GM13977 (cell line): ENCODE measurements at regions not wholly inside any gene's neighbourhood (a gene's known extent, or its start where the extent isn't known, plus 50 kb on each side); places are given as distances from the start of the nearest gene placed in this dataset.
"Not testable (repeated sequence)": the region's sequence is repeated elsewhere in the genome, so short reads cannot be mapped to it uniquely, and the experiment has no call there.

Experiments
- DNase-seq: peaks from one replicate; pipeline ENCODE4 v3.0.0; 2012; ENCODE audit warnings: low spot score
- CTCF ChIP-seq: IDR thresholded peaks from 2 replicates; pipeline ENCODE4 v1.5.1; 2012; ENCODE audit warnings: mild to moderate bottlenecking, control low read depth; ENCODE audit not compliant: insufficient read depth; ENCODE audit errors: extremely low read depth, missing control alignments
- in situ Hi-C: fragments of 300-500 bp; cut with MboI; formaldehyde crosslinking; loops from one replicate; pipeline ENCODE4 v1.12.0; 2022; ENCODE audit warnings: low sequenced_read_pairs, low pct_unique_long_range_greater_than_20kb, mixed read lengths, inconsistent platforms; ENCODE audit not compliant: unreplicated experiment

GRCh38 chr2:241966647-241967466, 97.3 kb downstream of the RTP5 start:
- no peak for TF ChIP-seq CTCF
- in situ Hi-C loops: no loop called here
- no peak for DNase-seq

DNA sequence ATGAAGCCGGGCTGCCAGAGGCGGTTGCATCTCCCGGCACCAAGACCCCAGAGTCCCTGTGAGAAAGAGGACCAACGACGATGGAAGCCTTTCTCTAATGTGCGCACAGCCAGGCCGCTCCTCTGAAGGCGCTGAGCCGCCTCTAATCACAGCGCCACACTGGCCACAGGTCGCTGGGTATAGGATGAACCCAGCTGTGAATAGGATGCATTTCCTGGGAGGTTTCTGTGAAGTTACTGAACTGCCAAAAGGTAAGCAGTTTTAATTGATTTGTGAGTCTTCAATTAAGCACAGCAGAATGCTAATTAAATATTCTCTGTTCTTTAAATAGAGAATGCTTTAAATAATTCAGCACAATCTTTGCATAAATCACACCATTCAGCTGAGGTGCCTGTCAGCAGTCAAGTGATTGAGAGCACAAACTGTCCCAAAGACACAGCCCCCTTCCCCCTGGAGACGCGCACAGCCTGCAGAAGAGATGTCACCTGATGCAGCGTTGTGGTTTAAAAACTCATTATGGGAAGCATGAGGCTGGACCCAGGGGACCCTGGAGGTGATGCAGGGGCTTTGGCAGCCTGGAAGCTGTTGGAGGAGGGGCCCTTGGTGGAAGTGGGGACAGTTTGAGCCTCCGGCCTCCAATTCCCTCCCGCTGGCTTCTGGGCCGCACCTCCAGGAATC, 98.1 kb downstream of the RTP5 start:
- no peak for DNase-seq
- TF ChIP-seq CTCF: no peak
- in situ Hi-C loops: no loop called here

GRCh38 chr2:241968417-241968816, 98.9 kb downstream of the RTP5 start:
- in situ Hi-C loops: no loop called here
- TF ChIP-seq CTCF: no peak

GRCh38 chr2:241969182-241969581, 99.7 kb downstream of the RTP5 start:
- DNase-seq, in situ Hi-C loops: not testable (repeated sequence)

More at GRCh38 chr2:241968417-241968816, 98.9 kb downstream of the RTP5 start:
- no peak for DNase-seq

- DNase-seq: no peak
- no peak for TF ChIP-seq CTCF
- in situ Hi-C loops: no loop called here
These were observed 101.2 kb downstream of the RTP5 start for GRCh38 chr2:241970716-241971115.

GRCh38 chr2:241974096-241974495, 104.6 kb downstream of the RTP5 start:
- TF ChIP-seq CTCF: no peak
- in situ Hi-C loops: no loop called here
- no peak for DNase-seq

DNA sequence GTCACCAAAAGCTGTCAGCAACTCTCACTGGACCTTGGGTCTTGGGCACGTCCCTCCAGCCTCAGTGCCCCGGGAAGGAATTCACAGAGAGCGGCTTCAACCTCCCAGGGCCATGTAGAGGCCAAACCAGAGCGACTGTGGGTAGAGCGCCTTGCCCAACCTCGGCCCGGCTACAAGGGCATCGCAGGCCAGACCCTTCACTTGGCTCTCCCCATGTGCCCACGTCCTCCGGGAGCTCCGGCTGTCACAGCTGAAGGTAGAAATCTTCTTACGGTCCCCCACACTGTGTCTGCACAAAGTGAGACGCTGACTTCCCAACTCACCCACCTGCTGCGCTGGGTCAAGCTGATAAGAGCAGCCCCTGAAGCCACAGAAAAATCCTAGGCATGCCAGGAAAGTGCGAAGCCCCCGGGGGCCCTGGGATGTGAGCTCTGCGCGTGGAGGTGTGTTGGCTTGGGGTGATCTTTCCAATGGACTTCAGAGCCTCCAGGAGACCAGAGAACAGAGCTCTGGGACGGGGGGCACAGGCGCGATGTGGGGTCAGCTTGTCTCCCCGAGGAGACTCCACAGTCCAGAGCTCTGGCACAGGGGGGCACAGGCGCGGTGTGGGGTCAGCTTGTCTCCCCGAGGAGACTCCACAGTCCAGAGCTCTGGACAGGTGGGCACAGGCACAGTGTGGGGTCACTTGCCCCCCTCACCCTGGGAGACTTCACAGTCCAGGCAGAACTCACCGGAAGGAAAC, 105.5 kb downstream of the RTP5 start:
- in situ Hi-C loops: no loop called here
- TF ChIP-seq CTCF: no peak
- no peak for DNase-seq
